Activated CD8-positive, alpha-beta memory T cell treated with anti-CD3 and anti-CD28 coated beads for 48 hours (primary cell): ENCODE measurements at regions not wholly inside any gene's neighbourhood (a gene's known extent, or its start where the extent isn't known, plus 50 kb on each side); places are given as distances from the start of the nearest gene placed in this dataset.

ENCODE experiments used
- DNase-seq, 3 experiments: peaks; one replicate each; pipeline ENCODE4 v3.0.0-alpha.2; 2020; ENCODE audit warnings: low read depth in 2 of 3, low spot score in 2 of 3

DNA sequence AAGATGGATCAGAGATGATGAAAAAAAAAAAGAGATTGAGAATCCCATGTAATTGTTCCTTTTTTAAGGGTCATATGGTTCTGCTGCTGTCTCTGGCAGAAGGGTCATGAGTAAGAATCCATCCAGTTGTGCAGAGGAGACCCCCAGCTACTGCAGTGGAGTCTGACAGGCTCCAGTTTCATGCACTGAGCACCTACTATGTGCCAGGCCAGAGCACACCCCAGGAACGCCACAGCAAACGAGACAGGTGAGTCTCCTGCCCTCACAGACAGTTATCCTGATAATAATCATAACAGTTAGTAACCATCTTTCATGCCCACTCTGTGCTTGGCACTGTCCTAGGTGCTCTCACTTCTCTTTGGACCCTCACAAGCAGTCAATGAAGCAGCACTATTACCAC is 420.0 kb downstream of the MATN1 start:
- no peak for DNase-seq

DNA sequence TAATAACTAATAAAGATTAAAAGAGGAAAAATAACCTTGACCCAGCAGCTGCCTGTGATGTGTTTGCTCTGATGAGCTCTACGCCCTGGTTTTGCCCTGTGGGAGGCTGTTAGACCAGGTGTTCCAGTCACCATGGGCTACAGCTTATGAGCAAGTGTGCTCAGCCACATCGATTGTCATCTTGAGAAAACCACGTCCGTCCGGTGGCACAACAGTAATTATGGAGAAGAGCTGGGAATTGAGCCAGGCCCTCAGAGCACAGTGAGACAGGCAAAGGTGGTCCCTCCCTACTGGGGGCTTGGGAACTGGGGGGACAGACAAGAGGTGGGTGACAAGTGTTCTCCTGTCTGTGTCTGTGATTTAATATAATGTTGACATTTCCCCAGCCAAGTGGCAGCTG is 420.5 kb downstream of the MATN1 start:
- DNase-seq: no peak

DNA sequence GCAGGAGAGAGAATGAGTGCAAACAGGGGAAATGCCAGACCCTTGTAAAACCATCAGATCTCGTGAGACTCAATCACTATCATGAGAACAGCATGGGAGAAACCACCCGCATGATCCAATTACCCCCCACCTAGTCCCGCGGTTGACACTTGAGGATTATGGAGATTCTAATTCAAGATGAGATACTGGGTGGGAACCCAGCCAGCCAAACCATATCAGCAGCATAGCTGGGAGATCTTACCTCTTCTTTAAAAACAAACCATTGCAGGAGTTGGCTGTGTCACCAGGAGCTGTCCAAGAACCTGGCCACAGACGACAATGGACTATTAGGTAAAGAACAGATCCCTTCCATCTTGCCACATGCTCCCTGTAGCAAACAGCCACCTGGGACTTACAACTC is 422.7 kb downstream of the MATN1 start:
- DNase-seq: no peak

DNA sequence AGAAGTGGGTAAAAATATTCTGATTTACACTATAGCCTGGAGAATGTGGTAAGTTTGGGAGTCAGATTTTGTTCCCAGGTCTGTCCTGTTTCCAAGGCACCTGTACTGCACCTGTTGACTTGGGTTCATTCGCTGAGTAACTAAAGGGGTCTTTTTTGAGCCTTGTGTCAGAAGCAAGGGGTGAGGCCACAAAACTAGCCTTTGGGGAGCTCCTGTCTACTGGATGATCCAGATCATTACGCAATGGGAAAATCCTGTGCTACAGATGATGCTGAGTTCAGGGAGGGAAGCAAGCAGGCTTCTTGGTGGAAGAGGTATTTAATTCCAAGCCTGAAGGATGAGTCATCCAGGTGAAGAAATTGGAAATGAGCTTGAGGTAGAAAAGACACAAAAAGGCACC is 424.0 kb downstream of the MATN1 start:
- DNase-seq: no peak

DNA sequence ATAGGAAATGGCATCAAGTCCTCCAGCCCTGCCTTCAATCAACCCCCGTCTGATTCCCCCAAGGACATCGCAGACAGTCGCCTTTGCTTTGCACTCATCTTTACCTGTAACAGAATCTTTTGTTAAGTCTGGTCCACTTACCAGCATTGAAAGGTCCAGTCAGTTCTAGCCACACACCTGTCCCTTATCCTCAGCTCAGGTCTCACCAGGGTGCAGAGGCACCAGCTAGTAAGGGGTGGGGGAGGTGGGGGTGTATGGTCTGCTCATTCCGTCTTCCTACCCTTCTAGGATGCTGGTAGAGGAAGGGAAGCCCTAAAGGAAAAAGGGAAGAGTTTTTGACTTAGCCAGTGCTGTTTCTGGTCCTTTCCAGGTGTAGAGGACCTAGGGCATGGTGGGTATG is 427.7 kb downstream of the MATN1 start:
- no peak for DNase-seq

DNA sequence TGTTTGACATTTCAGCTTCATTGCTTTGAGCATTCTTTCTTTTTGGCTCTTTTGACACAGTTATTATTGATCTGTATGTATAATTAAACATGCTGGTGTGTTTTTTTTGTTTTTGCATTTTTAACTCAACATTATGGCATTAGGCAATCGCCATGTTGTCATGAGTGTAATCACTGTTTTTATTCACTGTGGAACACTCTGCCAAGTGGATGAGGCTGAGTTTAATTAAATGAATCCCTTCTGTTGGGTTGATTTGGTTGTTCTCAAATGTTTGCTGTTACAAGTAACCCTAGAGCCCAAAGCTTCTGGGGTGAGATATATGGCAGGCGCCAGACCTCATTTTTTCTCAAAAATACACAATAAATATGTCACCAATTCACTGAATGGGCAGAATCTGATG is 428.1 kb downstream of the MATN1 start:
- no peak for DNase-seq

DNA sequence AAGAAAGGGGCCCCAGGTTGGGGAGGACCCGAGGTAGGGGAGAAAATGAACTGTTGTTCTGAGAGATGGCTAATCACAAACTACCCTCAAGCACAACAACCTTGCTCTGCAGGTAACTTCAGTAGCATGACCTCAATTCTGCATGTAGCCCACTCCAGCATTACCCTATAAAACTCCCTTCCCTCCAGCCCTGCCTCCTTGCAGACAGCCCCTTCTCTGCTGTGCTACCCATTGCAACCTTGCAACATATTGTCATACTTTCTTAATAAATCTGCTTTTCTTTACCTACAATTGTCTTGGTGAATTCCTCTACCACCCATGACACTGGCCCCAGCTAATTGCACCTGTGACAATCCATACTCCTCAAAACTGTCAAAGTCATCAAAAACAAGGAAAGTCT is 428.9 kb downstream of the MATN1 start:
- DNase-seq: no peak

DNA sequence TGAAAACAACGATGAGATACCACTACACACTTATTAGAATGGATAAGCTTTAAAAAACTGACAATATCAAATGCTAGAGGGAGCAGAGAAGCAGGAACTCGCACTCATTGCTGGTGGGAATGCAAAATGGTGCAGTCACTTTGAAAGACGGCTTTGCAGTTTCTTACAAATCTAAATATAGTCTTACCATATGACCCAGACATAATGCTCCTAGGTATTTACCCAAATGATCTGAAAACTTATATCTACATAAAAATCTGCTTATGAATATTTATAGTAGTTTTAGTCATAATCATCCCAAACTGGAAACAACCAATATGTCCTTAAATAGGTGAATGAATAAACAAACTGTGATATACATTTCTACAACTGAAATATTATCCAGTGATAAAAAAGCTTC is 430.9 kb downstream of the MATN1 start:
- DNase-seq: no peak

DNA sequence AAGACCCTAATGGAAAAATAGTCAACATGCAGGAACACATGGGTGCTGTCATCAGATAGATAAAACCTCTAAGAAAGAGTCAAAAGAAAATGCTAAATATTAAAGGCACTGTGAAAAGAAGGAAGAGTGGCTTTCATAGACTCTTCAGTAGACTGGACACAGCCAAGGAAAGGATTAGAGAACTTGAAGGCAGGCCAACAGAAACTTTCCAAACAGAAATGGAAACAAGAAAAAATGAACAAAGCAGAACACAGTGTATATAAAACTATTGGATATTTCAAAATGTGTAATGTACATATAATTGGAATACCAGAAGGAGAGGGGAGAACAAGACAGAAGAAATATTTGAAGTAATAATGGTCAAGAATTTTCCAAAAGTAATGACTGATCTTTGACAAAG is 431.9 kb downstream of the MATN1 start:
- DNase-seq: no peak

DNA sequence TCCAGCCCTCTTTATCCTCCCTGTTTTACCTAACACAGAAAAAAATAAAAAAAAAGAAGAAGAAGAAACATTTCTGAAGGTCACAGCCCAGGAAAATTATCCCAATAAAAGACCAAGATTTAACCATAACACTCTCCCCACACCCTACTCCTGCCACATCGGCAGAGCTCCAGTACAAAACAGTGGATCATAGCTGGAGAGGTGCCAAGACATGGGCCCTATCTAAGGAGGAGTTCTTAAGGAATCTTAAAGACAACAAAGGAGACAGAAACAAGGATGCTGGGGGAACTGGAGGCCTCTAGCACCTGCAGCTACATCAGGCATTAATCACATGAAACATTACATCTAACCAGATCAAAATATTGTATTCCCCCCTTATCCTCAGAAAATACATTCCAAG is 432.8 kb downstream of the MATN1 start:
- DNase-seq: no peak

DNA sequence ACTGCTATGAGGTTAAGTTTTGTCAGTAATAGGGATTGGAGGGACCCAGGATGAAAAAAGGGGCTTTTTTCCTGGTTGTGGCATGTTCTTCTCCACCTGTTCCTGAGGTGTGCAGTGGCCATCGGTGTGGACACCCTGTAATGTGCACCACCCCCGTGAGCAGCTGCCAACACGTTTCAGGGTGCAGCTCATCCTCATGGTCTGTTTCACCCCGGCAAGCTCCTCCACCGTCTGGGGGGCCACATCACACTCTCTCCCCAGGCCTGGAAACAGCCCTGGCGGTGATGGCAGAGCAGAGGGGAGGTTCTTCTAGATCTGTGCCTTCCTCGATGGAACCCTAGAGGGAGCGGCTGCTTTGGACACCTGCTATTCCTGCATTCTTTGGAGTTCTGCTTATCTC is 435.4 kb downstream of the MATN1 start:
- no peak for DNase-seq

DNA sequence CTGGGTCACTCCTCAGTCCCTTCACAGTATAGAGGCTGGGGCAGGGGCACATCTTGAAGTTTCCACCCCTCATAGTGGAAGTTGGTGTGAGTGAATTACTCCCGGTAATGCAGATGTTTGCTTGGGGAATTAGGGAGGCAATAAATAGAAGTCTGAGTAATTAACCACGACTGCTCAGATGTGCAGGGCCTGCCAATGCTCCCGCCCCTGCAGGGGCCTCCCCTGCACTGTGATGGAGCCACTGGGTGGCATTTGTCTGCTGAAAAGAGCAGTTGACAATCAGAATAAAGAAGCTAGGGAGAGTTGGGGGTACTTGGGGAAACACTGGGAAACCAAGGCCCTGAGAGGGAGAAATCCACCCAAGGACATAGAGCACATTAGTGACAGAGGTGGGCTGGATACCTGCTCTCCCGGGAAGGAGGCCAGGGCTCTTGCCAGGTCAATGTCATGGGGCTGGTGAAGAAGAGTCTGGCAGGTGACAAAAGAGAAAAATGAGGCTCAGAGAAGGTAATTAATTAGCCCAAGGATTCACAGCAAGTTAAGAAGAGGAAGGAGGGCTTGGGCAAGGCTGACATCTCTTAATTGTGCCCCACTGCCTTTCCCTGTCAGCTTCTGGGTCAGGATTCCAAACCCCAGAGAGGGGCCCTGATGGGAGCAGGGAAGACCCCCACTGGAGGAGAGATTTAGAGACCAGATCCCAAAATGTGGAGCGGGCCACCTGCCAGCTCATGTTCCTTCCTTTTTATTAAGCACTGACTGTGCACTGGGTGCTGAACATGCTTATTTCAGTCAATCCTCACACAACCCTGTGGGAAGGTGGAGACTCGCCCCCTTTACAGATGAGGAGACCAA is 436.2 kb downstream of the MATN1 start:
- DNase-seq: no peak

DNA sequence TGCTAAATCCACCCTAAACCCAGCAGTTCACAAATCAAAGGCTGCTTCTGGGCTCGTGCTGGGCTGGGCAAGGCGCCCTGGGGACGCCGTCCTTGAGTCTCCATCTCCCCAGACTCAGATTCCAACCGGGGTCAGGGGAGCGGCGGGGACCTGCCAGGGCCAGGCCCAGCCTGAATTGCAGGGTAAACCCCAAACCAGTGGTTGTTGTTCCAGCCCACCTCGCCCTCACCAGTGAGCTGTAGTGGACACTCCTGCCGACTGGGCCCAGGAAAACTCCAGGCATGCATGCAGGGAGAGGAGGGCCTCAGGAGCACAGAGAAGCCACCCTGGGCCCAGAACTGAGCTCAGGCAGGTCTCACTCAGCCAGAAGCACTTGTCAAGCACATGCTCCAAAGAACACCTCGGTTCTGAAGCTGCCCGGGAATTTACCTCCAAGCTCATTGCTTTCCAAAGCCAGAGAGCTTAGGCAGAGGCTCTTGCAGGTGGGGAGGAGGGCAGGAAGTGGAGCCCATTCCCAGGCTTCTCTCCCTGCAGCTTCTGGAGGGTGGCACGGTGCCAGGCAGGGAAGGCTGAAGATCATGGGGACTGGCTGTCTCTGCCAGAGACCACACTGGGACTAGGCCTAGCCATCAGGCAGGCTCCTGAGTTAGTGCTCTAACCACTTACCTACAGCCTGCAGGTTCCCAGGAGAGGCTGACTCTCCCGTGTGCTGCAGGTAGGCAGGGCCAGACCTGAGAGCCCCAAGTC is 437.0 kb downstream of the MATN1 start:
- no peak for DNase-seq

DNA sequence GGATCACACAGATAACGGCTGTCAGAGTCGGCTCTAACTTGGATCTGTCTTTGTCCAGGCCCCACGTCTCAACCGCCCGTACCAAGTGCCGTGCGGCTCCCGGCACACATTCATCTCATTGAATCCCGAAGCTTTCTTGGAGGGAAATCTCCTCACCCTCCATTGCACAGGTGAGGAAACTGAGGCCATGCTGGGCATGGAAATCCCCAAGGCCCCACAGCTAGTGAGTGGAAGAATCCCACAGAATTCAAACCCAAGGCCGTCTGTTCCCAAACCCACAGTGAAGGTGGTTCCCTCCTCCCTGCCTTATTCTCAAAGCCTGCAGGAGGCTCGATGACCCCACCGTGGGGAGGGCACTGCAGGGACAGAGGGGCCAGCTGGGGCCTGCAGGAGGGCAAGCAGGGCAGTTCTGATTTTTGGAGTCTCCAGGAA is 437.9 kb downstream of the MATN1 start:
- DNase-seq: no peak

DNA sequence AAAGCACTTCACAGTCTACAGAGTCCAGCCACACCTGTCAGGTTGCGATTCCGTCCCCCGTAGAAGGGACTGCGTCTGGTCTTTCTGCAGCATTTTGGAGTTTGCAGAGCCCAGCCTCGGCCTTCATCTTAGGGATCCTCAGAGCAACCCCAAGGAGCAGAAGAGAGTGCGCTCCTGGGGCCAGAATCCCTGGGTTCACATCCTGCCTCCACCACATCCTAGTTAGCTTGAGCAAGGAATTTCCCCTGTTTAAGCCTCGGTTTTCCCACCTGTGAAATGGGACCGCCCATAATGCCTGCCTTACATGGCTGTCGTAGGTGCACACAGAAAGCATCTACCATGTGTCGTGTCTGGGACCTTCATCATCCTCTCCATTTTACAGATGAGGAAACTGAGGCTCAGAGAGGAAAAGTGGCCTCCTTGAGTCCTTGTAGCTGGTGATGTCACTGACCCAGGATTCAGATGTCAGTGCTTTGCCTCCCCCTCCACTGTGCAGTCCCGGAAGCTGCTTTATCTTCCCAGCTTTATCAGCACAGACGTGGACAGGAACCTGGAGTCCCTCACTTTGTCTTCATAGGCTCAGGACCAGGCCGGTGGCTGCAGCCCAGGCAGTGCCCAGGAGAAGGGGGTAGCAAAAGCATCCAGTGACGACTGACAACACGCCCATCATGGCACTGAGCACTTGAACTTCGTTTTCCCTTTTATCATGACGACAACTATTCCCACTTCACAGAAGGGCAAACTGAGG is 438.5 kb downstream of the MATN1 start:
- DNase-seq: no peak

DNA sequence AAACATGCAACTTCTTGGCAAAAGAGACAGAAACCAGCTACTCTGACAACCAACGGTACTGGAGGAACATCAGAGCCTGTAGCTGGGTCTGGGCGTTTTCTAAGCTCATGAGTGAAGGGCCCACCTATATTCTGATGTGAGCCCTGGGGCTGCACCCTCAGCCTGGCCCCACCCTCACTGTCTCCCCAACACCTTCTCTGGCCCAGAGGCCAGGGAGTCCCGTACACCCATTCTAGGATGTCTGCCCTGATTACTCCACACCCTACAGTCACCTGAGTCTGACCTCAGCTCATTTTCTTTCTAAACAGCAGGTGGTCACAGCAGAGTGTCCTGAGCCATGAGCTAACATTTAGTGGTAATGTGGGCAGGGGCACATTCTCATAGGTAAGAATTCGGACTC is 439.2 kb downstream of the MATN1 start:
- DNase-seq: no peak

DNA sequence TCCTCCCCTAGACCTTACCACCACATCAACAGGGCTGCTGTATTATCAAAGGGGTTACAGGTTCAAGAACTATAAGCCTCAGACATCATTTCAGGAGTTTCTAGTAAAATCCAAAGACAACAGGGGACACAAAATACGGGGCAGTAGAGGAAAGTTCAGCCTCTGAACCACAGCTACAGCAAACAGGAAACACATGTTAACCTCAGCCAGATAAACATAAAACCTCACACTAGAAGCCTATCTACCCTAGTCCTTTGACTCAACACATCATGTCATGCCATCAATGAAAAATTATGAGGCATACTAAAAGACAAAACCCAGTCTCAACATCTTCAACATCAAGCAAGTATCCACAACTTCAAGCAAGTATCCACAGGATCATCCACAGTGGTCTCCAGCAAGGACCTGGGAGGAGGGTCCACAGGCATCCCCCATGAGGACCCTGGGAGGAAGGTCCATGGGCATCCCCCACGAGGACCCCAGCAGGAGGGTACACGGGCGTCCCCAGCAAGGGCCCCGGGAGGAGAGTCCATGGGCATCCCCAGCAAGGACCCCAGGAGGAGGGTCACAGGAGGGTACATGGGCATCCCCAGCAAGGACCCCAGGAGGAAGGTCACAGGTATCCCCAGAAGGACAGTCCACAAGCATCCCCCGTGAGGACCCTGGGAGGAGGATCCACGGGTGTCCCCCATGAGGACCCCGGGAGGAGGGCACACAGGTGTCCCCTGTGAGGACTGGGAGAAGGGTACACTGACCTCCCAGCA is 440.0 kb downstream of the MATN1 start:
- no peak for DNase-seq

DNA sequence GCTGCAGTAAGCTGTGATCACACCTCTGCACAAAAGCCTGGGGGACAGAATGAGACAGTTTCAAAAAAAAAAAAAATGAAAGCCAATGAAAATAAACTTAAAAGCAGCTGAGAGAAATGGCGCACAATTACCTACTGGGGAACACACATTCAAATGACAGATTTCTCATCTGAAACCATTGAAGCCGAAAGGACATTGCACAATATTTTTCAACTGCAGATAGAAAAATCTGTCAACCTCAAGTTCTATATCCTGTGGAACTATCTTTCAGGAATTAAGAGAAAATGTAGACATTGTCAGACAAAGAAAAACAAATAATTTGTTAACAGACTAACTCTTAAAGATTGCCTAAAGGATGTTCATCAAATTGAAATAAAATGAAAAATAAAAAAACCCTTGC is 442.8 kb downstream of the MATN1 start:
- DNase-seq: no peak

DNA sequence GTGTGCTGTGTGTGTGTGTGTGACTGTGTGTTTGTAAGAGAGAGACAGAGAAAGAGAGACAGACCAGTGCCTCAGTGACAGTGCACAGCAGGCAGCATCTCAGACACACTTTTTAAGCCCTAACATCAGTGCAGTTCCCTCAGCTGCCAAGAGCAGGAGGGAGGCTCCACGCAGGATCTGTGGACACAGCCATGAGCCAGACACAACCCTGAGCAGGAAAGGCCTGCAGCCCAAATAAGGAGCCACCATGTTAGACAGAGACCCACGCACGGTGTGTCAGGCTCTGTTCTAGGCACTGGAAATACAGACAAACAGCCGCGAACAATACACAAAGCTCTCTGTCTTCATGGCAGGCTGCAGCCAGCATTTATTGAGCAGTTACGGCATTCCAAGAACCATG is 445.5 kb downstream of the MATN1 start:
- no peak for DNase-seq

DNA sequence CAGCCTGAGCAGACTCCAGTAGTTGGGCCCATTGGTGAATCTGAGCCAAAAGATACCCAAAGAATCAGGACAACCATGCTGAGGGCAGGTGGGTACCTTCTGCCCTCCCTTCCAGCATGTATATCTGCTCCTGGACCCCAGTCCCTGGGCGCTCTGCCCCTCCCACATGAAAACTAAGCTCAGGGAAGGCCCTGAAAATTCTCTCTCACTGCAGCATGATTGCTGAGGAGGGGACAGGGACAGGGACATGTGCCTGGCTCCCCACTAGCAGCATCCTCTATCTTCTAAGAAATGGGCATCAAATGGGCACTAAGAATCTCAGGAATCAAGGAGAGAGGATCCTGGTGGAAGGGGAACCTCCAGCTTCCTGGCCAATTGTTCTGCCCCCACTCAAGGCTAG is 446.0 kb downstream of the MATN1 start:
- DNase-seq: no peak
